HG03520 (cell line): ENCODE measurements at regions not wholly inside any gene's neighbourhood (a gene's known extent, or its start where the extent isn't known, plus 50 kb on each side); places are given as distances from the start of the nearest gene placed in this dataset.
"Not testable (repeated sequence)": the region's sequence is repeated elsewhere in the genome, so short reads cannot be mapped to it uniquely, and the experiment has no call there.

ENCODE experiments used
- ATAC-seq: cut with Tn5 transposase; IDR thresholded peaks from one replicate; pipeline ENCODE4 v1.9.1; 2021; ENCODE audit warnings: mild to moderate bottlenecking, moderate library complexity; ENCODE audit not compliant: unreplicated experiment

DNA sequence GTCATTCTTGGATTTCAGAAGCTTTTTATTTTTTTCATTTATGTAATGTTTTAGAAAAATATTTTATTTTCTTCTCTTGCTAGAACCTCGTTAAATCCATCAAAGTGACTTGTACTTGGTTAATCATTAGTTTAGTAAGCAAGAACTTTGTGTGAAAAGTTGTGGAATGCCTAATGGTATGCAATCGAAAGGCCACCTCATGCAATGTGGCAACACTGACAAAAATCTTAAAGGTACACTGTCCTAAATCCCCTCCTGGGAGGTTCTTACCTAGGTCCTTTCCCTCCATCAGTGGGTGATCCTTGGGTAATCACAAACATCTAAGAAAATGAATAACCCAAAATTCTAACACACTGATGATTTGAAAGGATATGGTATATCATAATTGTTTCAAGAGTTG lies 304.2 kb downstream of the DNAH5 start:
- no peak for ATAC-seq

DNA sequence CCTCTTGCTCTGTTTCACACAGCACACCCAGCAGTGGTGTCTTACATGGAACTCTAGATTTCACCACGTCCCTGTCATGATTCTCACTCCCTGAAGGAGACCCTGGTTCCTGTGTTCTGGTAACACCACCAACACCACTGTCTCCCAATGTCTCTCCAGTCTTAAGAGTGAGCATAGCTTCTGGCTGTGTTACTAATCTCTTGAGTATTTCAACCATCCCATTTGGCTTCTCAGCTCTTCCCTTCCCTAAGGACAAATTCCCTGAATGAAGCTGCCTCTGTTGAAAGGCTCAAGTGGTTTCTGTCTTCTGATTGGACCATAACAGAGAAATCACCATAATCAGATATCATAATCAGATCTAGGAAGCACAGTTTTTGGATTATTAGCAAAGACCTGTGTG lies 311.8 kb downstream of the DNAH5 start:
- ATAC-seq: no peak

DNA sequence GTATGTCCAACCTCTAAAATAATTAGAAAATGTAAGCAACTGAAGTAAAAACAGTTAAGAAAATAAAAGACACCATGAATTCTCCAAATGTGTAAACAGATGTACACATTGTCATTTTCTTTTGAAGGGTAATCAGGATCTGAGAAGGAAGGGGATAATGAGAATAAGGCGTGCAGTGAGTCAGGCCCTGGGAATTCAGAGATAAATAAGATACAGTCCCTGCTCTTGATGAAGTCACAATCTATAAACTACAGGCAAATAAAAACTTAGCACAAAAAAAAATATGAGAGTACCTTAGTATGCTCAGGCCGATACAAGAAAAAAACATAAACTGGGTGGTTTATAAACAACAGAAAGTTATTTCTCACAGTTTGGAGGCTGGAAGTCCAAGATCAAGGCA lies 315.3 kb downstream of the DNAH5 start:
- ATAC-seq: no peak

DNA sequence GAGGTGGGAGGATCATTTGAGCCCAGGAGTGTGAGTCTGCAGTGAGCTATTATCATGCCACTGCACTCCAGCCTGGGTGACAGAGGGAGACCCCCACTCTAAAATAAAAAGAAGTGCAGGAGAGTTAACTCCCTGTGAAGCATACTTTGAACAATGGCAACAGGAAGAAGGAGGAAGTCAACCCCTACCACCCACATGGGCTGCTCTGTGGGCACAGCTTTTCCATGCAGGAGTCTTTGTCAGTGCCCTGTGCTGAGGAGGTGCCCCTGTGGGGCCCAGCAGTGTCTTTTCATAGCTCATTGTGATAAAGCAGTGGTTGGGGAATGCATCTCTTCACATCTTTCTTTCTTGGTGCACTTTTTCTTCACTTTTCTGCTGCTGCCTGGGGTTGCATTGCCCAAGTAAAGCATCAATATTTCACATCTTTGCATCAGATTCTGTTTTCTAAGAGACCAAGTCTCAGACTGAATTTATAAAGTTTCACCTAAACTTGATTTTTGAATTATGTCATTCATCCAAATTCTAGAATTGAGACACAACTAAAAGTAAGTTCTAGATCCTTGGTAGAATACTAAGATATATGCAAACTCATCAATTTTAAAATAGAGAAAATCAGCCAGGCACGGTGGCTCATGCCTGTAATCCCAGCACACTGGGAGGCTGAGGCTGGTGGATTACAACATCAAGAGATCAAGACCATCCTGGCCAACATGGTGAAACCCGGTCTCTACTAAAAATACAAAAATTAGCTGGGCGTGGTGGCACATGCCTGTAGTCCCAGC lies 316.6 kb downstream of the DNAH5 start:
- ATAC-seq: no peak

DNA sequence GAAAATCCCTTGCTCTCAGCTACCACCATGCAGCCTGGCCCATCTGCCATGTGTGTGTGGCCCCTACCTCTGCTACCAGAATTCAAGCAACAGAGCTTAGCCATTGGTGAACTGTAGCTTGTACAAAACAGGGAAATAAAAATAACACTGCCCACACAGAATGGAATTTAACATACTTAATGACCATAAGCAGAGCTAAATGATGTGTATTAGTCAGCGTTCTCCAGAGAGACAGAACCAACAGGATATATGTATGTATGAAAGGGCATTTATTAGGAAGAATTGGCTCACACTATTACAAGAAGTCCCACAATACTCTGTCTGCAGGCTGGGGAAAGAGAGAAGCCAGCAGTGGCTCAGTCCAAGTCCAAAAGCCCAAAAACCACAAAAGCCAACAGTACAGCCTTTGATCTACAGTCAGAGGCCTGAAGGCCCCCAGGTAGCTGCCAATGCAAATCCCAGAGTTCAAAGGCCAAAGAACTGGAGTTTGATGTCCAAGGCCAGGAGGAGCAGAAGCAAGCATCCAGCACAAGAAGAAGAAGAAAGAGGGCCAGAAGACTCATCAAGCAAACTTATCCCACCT lies 318.8 kb downstream of the DNAH5 start:
- ATAC-seq: no peak

DNA sequence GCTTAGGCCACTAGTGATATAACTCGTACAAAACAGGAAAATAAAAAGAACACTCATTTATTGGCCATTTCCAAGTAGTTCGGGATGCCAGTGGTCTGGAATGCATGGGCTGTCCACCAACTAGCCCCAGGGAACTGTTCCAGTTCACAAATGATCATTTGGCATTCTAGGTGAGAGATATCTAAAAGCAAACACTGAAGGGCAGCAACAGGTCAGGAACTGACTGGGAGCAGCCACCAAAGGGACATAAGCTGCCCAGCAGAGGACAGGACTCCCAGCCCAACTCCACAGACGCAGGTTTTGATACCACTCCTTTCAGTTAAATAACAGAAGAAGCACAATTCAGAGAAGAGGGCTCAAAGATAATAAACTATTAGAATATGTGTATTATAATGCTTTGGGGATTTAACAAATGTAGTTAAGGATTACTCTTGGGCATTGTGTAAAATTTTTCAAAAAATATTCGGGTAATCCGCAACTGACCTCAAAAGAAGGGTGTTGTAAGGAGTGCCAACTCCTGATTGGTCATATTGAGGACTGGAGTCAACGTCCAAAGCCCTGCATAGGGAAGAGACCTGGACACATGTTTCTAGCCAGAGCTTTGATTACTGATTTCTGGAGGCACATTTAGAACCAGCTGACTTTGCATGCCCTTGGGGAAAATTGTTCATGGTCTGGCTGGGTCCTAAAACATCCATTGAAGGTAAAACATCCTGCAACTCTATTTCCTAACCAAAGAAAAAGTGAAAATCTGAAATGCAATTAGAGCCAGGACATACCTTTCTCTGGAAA lies 320.0 kb downstream of the DNAH5 start:
- no peak for ATAC-seq

DNA sequence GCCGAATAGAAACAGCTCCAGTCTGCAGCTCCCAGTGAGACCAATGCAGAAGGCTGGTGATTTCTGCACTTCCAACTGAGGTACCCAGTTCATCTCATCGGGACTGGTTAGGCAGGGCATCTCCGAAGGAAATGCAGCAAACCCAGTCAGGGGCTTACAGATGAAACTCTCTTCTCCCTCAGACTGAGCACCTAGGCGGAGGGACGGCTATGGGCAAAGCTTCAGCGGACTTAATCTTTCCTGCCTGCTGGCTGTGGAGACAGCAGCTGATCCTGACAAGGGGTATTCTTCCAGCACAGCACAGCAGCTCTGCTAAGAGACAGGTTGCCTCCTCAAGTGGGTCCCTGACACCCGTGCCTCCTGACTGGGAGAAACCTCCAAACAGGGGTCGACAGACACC lies 330.9 kb downstream of the DNAH5 start:
- ATAC-seq: no peak

DNA sequence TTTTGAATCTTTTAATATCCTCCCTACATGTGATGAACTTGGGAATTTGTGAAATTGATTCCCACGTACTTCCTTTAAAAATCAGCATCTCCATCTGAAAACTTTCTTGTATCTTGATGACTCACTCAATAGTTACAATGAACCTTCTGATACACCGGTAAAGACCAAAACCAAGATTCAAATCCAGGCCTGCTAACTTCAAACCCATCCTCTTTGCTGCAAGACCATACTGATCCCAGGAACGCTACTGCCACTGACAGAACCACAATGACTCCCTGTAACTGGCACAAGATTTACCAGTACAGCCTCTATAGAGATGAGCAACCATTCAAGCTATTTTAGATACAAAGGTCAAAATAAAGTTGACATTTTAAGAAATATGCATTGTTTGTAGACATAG lies 332.9 kb downstream of the DNAH5 start:
- no peak for ATAC-seq

DNA sequence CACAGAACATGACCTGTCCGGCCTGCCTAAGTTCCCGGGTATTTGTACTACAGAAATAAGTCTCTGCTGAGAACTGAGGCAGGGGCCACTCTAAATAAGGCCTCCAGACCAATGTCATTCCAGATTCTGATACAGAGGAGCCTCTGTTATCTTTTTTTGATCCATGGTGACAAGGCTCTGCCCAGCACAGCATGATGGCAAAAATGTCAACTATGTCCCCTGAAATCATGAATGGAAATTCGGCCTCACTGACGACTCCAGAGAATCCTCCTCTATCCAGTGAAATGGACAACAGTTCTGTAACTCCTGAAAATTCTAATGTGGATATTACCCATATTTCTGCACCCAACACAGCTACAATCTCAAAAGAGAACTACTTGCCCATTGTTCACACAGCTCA lies 335.0 kb downstream of the DNAH5 start:
- ATAC-seq: no peak

DNA sequence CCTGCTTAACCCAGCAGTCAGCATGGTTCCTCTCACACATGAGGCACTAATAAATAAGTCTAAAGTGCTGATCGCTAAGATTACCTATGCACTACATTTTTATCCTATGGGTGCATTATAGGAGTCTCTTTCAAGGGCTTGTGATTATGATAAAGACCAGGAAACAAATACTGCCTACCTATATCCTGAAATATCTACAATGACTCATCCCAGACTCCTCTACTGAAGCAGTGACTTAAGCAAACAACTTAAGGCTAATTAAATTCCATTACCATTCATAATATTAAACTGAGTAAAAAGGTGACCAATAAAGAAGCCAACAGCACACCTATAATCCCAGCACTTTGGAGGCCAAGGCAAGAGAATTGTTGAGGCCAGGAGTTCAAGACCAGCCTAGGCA lies 338.4 kb downstream of the DNAH5 start:
- ATAC-seq: no peak

DNA sequence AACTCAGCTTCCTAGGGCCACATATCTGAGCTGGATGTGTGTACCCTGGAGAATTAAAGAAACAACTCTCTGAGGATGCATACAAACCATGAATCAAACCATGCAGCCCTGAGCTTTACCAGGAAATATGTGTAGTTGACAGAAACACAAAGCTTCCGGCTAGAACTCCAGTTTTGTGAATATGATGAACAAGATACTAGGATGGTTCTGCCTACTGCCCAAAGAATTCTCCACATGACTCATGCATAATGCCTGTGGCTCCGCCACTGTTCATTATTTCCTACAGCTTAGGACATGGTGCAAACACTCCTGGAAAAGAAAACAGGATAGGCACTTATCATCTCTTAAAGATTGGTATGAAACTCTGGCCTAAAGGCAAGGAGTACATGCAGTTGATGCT lies 343.4 kb downstream of the DNAH5 start:
- no peak for ATAC-seq

DNA sequence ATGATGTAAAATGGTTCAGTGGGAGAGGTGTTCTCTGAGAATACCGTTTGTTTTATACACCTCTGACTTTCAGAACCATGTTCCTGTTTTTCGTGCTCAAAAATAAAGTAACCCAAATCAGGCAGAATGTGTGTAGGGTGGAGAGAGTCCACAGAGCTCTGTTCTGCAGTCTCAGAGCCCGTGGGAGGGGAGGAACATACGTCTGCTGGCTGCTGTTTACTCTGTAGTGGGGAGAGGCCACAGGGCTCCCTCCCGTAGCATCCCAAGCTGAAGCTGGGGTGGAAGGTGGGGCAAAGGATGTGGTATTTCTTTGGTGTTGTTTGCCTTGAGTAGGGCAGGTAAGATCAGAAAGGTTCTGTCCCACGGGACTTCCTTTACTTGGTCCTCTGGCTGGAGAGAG lies 348.5 kb downstream of the DNAH5 start:
- no peak for ATAC-seq

DNA sequence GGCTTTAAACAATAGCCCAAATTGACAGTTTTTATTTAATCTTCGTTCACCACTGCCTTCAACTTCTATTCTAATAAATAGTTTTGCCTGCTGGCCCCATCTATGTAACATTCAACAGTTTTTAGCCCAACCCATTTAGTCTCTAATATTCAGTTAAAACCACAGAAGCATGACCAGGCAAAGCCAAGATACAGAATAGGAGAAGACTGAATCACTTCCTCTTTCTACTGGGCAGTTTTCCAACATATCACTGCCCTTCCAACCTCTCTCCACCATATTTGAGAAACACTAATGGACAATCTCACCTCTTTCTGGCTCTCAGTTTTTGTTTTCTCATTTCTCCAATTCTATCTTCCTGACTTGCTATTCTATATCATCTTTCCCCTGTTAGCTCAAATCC lies 352.9 kb downstream of the DNAH5 start:
- no peak for ATAC-seq

DNA sequence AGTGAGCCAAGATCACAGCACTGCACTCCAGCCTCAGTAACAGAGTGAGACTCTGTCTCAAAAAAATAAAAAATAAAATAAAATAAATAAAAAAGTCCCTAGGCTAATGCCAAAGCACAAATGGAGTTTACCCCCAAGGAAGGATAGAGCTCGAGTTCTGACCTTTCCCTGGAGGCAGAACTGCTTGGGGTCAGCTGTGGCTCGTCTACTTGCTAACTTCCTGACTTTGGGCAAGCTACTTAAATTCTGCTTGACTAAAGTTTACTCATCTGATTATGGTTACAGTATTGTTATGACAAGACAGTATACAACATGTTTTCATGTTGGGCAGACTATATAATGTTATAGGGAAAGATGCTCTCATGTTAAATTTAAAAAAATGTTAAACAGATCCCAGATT lies 359.2 kb downstream of the DNAH5 start:
- ATAC-seq: no peak

DNA sequence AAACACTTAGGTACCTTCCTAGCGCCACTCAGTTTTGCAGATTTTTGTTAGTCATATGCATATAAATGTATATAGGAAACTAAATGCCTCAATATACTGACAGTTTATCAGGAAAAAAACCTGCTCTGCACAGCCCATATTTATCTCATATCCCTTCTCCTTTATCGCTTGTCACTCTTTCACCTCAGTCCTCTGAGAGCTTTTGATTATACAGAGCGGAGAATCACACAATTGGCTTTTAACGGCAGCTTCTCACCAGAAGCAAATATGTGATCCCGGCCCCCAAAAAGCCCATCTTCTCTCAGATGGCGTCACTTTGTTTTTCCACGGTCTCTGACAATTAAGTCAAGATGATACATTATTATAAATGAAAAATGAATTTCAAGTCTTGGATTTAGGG lies 362.6 kb downstream of the DNAH5 start:
- no peak for ATAC-seq

DNA sequence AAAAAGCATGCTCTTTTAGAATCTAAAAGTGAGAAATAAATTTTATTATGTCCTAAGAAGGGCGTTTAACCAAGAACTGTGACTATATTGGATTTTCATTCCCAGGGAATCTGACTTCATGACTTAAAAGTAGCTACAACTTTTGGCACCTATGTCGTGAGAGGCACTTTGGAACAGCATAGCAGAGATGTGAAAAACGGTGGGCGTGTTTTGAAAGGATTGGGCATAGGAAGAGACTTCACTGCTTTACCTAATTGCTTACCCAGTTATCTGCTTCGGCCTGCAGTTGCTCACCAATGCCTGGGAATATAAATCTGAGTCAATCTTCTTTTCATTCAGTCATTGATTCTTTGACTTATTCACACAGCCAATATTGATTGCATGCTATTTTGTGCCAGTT lies 363.4 kb downstream of the DNAH5 start:
- ATAC-seq: no peak

DNA sequence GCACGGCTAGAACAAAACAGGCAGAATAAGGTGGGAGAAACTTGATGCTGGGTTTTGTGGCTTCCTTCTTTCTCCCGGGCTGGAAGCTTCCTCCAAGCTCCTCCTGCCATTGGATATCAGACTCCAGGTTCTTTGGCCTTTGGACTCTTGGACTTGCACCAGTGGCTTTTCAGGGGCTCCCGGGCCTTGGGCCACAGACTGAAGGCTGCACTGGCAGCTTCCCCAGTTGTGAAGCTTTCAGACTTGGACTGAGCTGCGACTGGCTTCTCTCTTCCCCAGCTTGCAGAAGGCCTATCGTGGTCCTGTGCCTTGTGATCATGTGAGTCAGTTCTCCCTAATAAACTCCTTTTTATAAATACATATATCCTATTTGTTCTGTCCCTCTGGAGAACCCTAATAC lies 364.4 kb downstream of the DNAH5 start:
- ATAC-seq: no peak

DNA sequence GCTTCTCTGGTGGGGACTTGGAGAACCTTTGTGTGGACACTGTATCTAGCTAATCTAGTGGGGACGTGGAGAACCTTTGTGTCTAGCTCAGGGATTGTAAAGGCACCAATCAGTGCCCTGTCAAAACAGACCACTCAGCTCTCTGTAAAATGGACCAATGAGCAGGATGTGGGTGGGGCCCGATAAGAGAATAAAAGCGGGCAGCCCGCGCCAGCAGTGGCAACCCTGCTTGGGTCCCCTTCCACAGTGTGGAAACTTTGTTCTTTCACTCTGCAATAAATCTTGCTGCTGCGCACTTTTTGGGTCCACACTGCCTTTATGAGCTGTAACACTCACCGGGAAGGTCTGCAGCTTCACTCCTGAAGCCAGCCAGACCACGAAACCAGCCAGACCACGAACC lies 365.4 kb downstream of the DNAH5 start:
- not testable (repeated sequence) for ATAC-seq

DNA sequence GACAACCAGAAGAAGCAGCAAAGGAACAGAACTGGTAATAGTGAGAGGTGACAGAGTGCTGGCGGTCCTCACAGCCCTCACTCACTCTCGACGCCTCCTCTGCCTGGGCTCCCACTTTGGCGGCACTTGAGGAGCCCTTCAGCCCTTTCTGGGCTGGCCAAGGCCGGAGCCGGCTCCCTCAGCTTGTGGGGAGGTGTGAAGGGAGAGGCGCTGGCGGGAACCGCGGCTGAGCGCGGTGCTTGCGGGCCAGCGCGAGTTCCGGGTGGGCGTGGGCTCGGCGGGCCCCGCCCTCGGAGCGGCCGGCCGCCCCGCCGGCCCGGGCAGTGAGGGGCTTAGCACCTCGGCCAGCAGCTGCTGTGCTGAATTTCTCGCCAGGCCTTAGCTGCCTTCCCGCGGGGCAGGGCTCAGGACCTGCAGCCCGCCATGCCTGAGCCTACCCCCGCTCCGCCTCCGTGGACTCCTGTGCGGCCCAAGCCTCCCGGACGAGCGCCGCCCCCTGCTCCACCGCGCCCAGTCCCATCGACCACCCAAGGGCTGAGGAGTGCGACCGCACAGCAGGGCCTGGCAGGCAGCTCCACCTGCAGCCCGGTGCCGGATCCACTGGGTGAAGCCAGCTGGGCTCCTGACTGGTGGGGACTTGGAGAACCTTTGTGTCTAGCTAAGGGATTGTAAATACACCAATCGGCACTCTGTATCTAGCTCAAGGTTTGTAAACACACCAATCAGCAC lies 366.0 kb downstream of the DNAH5 start:
- ATAC-seq: not testable (repeated sequence)

DNA sequence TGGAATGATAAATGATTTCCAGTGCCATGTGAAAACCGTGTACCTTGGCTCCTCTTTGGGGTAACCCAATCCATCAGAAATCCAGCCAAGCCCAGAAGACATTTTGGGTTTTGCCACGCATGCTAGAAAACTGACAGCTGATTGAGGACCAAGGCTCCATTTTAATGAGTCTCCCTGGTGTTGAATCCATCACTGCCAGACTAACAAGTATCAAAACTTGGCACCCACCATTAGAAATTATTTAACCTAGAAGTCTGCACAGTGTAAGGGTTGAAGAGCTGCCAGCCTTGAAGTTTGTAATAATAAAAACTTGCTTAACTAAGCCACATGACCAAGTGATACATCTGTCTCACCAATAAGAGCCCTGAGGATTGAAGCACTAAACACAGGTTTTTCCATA lies 369.9 kb downstream of the DNAH5 start:
- ATAC-seq: no peak

DNA sequence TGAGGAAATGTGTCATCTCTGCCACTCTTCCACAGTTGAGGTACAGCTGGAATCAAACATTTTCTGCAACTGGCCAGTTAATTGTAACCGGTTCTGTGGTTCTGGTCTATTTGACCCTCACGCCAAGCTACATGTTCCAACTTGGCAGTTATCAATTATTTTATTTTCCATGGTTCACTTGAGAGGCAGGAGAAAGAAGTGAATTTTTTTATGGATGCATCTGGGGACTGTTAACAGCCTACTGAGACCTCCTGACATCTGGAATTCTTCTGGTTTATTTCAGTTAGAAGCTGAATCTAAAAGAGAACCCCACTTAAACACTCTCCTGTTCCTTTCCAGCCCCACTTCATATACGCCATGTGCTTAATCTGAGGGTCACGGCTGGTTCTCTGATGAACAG lies 372.3 kb downstream of the DNAH5 start:
- ATAC-seq: no peak
